ENCODE measurements at regions not wholly inside any gene's neighbourhood (a gene's known extent, or its start where the extent isn't known, plus 50 kb on each side); places are given as distances from the start of the nearest gene placed in this dataset.
"Not testable (repeated sequence)": the region's sequence is repeated elsewhere in the genome, so short reads cannot be mapped to it uniquely, and the experiment has no call there.

GRCh38 chr3:11726146-11726545, 82.4 kb upstream of the VGLL4 start:
- no peaks in the 10 kb centered on the region for H3K9me3 ChIP-seq (ENCODE audit: control insufficient read depth, low read length)
- no peak overlapping the region for H2BK120ac ChIP-seq (ENCODE audit: low read depth, low read length)
- WGBS: 71% methylated on average over 3 of the region's 3 CpGs
- H3K36me3 ChIP-seq (ENCODE audit: control insufficient read depth in 1 of 2, insufficient read depth in 2 of 2, low read depth in 1 of 2, low read length in 2 of 2): no peaks in the 10 kb centered on the region
- no peak overlapping the region for H3K14ac ChIP-seq (ENCODE audit: low read length in 2 of 2)
- no peak overlapping the region for H3K9ac ChIP-seq (ENCODE audit: low read length)
- DNase-seq: no peak
- no peak overlapping the region for H4K91ac ChIP-seq (ENCODE audit: low read length)
- no peak overlapping the region for H2AFZ ChIP-seq (ENCODE audit: low read depth, low read length)
- no peak overlapping the region for H3K23ac ChIP-seq (ENCODE audit: low read length in 2 of 2)
- no peak overlapping the region for H3K4me3 ChIP-seq (ENCODE audit: insufficient read depth in 1 of 2, low read depth in 1 of 2, low read length in 2 of 2)
- no peak overlapping the region for H4K8ac ChIP-seq (ENCODE audit: low read length)
- H3K4me2 ChIP-seq (ENCODE audit: low read length, poor library complexity, severe bottlenecking): no peak overlapping the region
- H2AK5ac ChIP-seq (ENCODE audit: low read length, severe bottlenecking): no peak overlapping the region
- H3K79me1 ChIP-seq (replicated peaks; ENCODE audit: low read length, poor library complexity, severe bottlenecking): no peaks in the 10 kb centered on the region
- H3K4me1 ChIP-seq (ENCODE audit: control insufficient read depth, insufficient read depth, low read depth, low read length): no peaks in the 10 kb centered on the region
- no peak overlapping the region for H3K4ac ChIP-seq (ENCODE audit: low read depth in 1 of 2, low read length in 2 of 2)
- H3K18ac ChIP-seq (ENCODE audit: low read depth in 1 of 2, low read length in 2 of 2): no peak overlapping the region
- no peak overlapping the region for H2BK12ac ChIP-seq (ENCODE audit: low read length in 2 of 2)
- no peak overlapping the region for H2BK15ac ChIP-seq (ENCODE audit: low read depth, poor library complexity, severe bottlenecking)
- H3K27ac ChIP-seq (ENCODE audit: low read length, poor library complexity, severe bottlenecking): no peak overlapping the region
- H3K27me3 ChIP-seq (ENCODE audit: control insufficient read depth in 1 of 2, insufficient read depth in 1 of 2, low read length in 2 of 2): peaks cover 21 to 25% of the 10 kb centered on the region in 2 experiments
- H2BK5ac ChIP-seq (ENCODE audit: low read depth, low read length, poor library complexity, severe bottlenecking): no peak overlapping the region

GRCh38 chr3:11725340-11725641, 81.6 kb upstream of the VGLL4 start:
- not testable (repeated sequence) for H3K4me1 ChIP-seq (ENCODE audit: control insufficient read depth, insufficient read depth, low read depth, low read length)

GRCh38 chr3:11724615-11725339, 81.1 kb upstream of the VGLL4 start:
- Histone ChIP-seq H3K4me3 (ENCODE audit: insufficient read depth in 1 of 2, low read depth in 1 of 2, low read length in 2 of 2) (no peak overlapping the region), H3K4me2 (ENCODE audit: low read length, poor library complexity, severe bottlenecking) (no peak overlapping the region), H3K9ac (ENCODE audit: low read length) (no peak overlapping the region), H3K23ac (ENCODE audit: low read length in 2 of 2) (no peak overlapping the region), H4K8ac (ENCODE audit: low read length) (no peak overlapping the region), H2AFZ (ENCODE audit: low read depth, low read length) (no peak overlapping the region), H2AK5ac (ENCODE audit: low read length, severe bottlenecking) (no peak overlapping the region), H3K36me3 (ENCODE audit: control insufficient read depth in 1 of 2, insufficient read depth in 2 of 2, low read depth in 1 of 2, low read length in 2 of 2) (no peaks in the 10 kb centered on the region), H3K4ac (ENCODE audit: low read depth in 1 of 2, low read length in 2 of 2) (no peak overlapping the region), H3K27me3 (ENCODE audit: control insufficient read depth in 1 of 2, insufficient read depth in 1 of 2, low read length in 2 of 2) (peaks cover 17 to 20% of the 10 kb centered on the region in 2 experiments), H3K14ac (ENCODE audit: low read length in 2 of 2) (no peak overlapping the region), H3K79me1 (replicated peaks; ENCODE audit: low read length, poor library complexity, severe bottlenecking) (no peaks in the 10 kb centered on the region), H2BK12ac (ENCODE audit: low read length in 2 of 2) (no peak overlapping the region), H2BK120ac (ENCODE audit: low read depth, low read length) (no peak overlapping the region), H3K27ac (ENCODE audit: low read length, poor library complexity, severe bottlenecking) (no peak overlapping the region), H2BK15ac (ENCODE audit: low read depth, poor library complexity, severe bottlenecking) (no peak overlapping the region), H2BK5ac (ENCODE audit: low read depth, low read length, poor library complexity, severe bottlenecking) (no peak overlapping the region), H3K18ac (ENCODE audit: low read depth in 1 of 2, low read length in 2 of 2) (no peak overlapping the region), H4K91ac (ENCODE audit: low read length) (no peak overlapping the region), H3K9me3 (ENCODE audit: control insufficient read depth, low read length) (no peaks in the 10 kb centered on the region), H3K4me1 (ENCODE audit: control insufficient read depth, insufficient read depth, low read depth, low read length) (peaks cover 3% of the 10 kb centered on the region)
- DNase-seq: no peak
- WGBS: 84% methylated on average over 8 of the region's 8 CpGs

More at GRCh38 chr3:11725340-11725641, 81.6 kb upstream of the VGLL4 start:
- H3K4me2 ChIP-seq (ENCODE audit: low read length, poor library complexity, severe bottlenecking); H2BK120ac ChIP-seq (ENCODE audit: low read depth, low read length); H3K23ac ChIP-seq (ENCODE audit: low read length in 2 of 2); H2AK5ac ChIP-seq (ENCODE audit: low read length, severe bottlenecking); H3K9me3 ChIP-seq (ENCODE audit: control insufficient read depth, low read length); H2AFZ ChIP-seq (ENCODE audit: low read depth, low read length); H3K4ac ChIP-seq (ENCODE audit: low read depth in 1 of 2, low read length in 2 of 2); H4K91ac ChIP-seq (ENCODE audit: low read length); H3K9ac ChIP-seq (ENCODE audit: low read length); H3K14ac ChIP-seq (ENCODE audit: low read length in 2 of 2); H3K18ac ChIP-seq (ENCODE audit: low read depth in 1 of 2, low read length in 2 of 2); H3K79me1 ChIP-seq (replicated peaks; ENCODE audit: low read length, poor library complexity, severe bottlenecking); H3K36me3 ChIP-seq (ENCODE audit: control insufficient read depth in 1 of 2, insufficient read depth in 2 of 2, low read depth in 1 of 2, low read length in 2 of 2); H4K8ac ChIP-seq (ENCODE audit: low read length); H3K27ac ChIP-seq (ENCODE audit: low read length, poor library complexity, severe bottlenecking); H2BK15ac ChIP-seq (ENCODE audit: low read depth, poor library complexity, severe bottlenecking); H2BK12ac ChIP-seq (ENCODE audit: low read length in 2 of 2); DNase-seq; H2BK5ac ChIP-seq (ENCODE audit: low read depth, low read length, poor library complexity, severe bottlenecking); H3K4me3 ChIP-seq (ENCODE audit: insufficient read depth in 1 of 2, low read depth in 1 of 2, low read length in 2 of 2): not testable (repeated sequence)
- peaks cover 17 to 20% of the 10 kb centered on the region in 2 experiments for H3K27me3 ChIP-seq (ENCODE audit: control insufficient read depth in 1 of 2, insufficient read depth in 1 of 2, low read length in 2 of 2)
- 98% methylated on average over 2 of the region's 2 CpGs for WGBS

- no peak overlapping the region for H2BK120ac ChIP-seq (ENCODE audit: low read depth, low read length)
Observed at GRCh38 chr3:11721479-11721878, 77.8 kb upstream of the VGLL4 start.

More at GRCh38 chr3:11721479-11721878, 77.8 kb upstream of the VGLL4 start:
- Histone ChIP-seq H3K18ac (ENCODE audit: low read depth in 1 of 2, low read length in 2 of 2) (no peak overlapping the region), H3K4me1 (ENCODE audit: control insufficient read depth, insufficient read depth, low read depth, low read length) (peaks cover 4% of the 10 kb centered on the region), H3K14ac (ENCODE audit: low read length in 2 of 2) (no peak overlapping the region), H3K27ac (ENCODE audit: low read length, poor library complexity, severe bottlenecking) (no peak overlapping the region), H2AFZ (ENCODE audit: low read depth, low read length) (no peak overlapping the region), H2BK15ac (ENCODE audit: low read depth, poor library complexity, severe bottlenecking) (no peak overlapping the region), H3K27me3 (ENCODE audit: control insufficient read depth in 1 of 2, insufficient read depth in 1 of 2, low read length in 2 of 2) (peaks cover 17% of the 10 kb centered on the region in 2 experiments), H2AK5ac (ENCODE audit: low read length, severe bottlenecking) (no peak overlapping the region), H3K4me2 (ENCODE audit: low read length, poor library complexity, severe bottlenecking) (no peak overlapping the region), H3K36me3 (ENCODE audit: control insufficient read depth in 1 of 2, insufficient read depth in 2 of 2, low read depth in 1 of 2, low read length in 2 of 2) (no peaks in the 10 kb centered on the region), H3K4ac (ENCODE audit: low read depth in 1 of 2, low read length in 2 of 2) (no peak overlapping the region), H2BK12ac (ENCODE audit: low read length in 2 of 2) (no peak overlapping the region), H3K9ac (ENCODE audit: low read length) (no peak overlapping the region), H3K4me3 (ENCODE audit: insufficient read depth in 1 of 2, low read depth in 1 of 2, low read length in 2 of 2) (no peak overlapping the region), H4K8ac (ENCODE audit: low read length) (no peak overlapping the region), H4K91ac (ENCODE audit: low read length) (no peak overlapping the region), H3K9me3 (ENCODE audit: control insufficient read depth, low read length) (no peaks in the 10 kb centered on the region), H3K79me1 (replicated peaks; ENCODE audit: low read length, poor library complexity, severe bottlenecking) (peaks cover 3% of the 10 kb centered on the region), H3K23ac (ENCODE audit: low read length in 2 of 2) (no peak overlapping the region), H2BK5ac (ENCODE audit: low read depth, low read length, poor library complexity, severe bottlenecking) (no peak overlapping the region)
- no peak for DNase-seq
- 90% methylated on average over 9 of the region's 9 CpGs for WGBS
